SK-N-MC (cell line): ENCODE measurements at regions not wholly inside any gene's neighbourhood (a gene's known extent, or its start where the extent isn't known, plus 50 kb on each side); places are given as distances from the start of the nearest gene placed in this dataset.

Source experiments
- EZH2 ChIP-seq: fragments of 200-600 bp; sonication (generic); IDR thresholded peaks from one replicate; pipeline ENCODE4 v1.6.1; 2017; ENCODE audit warnings: antibody characterized with exemption
- POLR2AphosphoS5 ChIP-seq: IDR thresholded peaks from 2 replicates; pipeline ENCODE4 v1.6.1; 2012; ENCODE audit warnings: mild to moderate bottlenecking, low read depth, low read length, borderline replicate concordance

- TF ChIP-seq POLR2AphosphoS5, result no peak
- no peak for TF ChIP-seq EZH2
These were observed 238.4 kb downstream of the ZEB2 start for GRCh38 chr2:144281476-144281875.
